ENCODE measurements at regions not wholly inside any gene's neighbourhood (a gene's known extent, or its start where the extent isn't known, plus 50 kb on each side); places are given as distances from the start of the nearest gene placed in this dataset.

DNA sequence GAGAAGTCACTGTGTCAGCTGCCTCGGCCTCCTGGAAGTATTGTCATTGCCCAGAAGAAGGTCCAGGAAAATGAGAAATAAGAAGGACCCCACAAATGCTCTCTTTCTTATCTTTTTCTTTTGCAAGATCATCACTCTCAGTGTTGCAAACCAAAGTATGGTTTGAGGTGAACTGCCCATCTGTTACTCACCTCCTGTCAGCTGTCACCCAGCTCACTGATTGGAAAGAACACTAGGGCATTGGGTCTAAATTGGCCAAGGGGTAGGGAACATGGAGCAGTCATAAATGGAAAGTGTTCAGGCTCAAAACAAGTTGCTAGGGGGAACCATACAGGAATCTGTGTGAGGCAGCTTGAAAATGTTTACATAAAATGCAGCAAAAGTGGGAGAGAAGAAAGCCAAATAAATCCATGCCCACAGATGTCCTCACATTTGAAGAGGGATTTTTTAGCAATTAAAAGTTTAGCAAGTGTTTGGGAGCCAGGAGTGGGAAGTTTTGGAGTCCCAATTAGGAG, 431.2 kb upstream of the THBS1 start:
- DNase-seq (ENCODE audit: low spot score) = no peak

DNA sequence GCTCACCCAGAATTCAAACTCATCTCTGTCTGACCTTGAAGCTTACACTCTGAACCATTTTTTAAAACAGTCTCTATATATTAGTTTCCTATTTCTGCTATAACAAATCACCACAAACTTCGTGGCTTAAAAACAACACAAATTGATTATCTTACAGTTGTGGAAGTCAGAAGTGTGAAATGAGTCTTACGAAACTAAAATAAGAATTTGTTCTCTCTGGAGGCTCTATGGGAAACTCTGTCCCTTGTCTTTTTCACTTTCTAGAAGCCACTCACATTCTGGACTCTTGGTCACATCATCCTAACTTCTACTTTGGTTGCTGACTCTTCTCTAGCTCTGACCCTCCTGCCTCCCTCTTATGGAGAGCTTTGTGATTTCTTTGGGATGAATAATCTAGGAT, 429.3 kb upstream of the THBS1 start:
- DNase-seq (ENCODE audit: low spot score) = no peak

DNA sequence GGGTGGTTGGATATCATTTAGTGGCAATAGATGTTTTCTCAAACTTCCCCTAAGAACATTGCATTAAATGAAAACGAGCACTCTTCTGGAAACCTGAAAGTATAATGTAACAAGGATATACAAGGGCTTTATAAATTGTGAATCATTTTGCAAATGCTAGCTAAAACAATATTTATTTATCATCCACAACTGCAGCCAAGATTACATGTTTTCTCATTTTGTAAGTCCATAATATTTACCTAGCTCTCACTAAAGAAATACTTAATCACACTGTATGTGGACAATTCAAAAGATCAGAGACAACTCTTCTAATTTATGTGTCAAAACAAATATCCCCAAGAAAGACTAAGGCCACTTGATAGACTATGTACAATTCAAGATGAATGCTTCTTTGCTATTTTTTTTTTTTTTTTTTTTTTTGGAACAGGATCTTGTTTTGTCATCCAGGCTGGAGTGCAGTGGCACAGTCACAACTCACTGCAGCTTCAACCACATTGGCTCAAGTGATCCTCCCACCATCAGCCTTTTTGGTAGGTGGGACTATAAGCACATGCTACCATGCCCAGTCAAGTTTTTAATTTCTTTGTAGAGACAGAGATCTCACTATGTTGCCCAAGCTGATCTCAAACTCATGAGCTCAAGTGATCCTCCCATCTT, 427.7 kb upstream of the THBS1 start:
- DNase-seq (ENCODE audit: low spot score) = no peak

DNA sequence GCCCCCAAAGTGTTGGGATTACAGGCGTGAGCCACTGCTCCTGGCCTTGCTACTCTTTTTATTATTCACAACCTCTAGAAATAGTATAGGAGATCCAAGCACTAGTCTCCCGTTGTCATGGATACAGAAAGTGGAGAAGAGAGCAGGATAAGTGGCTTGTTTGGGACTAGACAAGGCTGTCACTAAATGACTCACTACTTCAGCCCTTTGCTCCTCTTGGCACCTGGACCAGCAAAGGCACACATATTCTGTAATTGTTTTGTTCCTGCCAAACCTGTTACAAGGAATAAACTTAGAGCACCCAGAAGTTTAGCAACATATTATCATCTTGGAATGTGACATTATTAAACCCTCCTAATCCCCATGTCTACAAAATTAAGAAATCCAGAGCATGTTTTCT, 427.2 kb upstream of the THBS1 start:
- no peak for DNase-seq (ENCODE audit: low spot score)

DNA sequence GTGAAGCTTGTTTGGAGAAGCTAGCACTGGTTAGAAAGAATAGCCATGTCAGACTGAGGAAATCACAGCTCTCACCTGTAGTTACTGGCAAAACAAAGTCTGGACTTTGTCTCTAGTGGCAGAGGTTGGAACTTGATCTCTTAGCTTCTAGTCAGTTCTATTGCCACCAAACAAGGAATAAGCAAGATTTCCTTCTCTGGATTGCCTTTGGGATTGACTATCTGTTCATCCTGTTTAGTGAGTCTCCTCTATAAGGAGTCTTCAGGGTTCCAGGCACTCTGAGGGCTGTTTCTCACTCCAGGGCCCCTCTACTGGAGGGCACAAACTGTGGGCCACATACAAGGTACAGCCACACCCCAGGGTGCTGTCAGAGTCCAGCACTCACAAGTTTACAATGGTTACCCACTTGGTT, 426.6 kb upstream of the THBS1 start:
- DNase-seq (ENCODE audit: low spot score) = peak; percentile 29

DNA sequence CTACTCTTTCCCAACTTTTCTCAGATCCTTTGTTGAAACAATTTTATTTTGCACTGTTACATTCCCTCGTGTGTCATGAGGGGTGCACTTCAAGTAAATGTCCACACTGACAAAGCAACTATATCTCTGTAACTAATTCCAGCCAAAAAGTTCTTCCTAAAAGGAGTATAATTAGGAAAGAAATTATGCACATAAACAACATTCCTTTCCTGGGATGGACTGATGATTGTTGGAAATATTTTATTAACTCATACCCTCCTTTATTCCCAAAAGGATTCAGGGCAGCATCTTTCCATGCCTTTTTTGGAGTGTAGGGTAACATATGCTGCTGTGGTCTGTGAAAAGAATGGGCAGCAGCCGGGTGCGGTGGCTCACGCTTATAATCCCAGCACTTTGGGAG, 426.1 kb upstream of the THBS1 start:
- DNase-seq (ENCODE audit: low spot score) = no peak

DNA sequence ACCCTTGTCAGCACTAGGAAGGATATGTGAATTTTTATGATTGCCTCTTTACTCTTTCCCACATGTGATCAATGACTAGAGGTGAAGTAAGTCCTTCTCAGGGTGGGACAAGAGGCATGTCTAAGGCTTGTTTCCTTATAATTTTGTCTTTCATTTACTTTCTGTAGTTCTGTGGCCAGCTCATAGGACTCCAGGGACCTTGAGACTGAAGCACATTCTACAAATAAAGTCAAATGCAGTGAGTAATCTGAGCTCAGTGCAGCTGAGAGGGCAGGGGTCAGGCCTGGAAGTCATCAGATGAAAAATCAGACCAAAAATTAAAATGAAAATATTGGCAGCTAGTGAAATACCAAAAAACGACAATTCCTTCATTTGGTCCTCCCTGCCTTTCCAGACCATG, 424.7 kb upstream of the THBS1 start:
- no peak for DNase-seq (ENCODE audit: low spot score)

DNA sequence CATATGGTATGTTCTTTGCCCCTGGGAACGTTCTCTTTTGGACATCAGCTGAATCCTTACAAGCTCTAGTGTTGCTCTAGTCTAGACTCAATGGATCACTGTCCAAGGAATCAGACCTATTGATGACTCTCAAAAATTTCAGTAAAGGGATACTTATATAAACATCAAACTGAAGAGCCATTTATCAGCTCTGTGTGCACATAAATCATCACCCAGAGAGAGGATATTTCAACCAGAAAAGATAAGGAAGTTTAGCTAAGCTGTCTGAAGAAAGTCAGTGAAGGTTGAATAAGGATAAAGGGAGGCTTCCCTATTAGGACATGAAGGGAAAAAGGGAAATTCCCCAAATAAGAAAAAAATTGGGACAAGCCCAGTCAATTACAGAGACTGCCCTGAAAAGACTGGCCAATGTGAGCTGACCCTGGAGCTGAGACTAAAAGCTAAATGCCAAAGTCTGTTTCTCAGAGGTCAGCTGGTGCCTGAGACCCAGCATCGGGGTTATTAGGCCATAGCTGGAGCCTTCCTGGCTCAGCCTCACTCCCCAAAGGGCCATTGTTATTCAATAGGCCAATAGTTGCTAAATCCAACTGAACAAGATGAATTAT, 424.1 kb upstream of the THBS1 start:
- DNase-seq (ENCODE audit: low spot score) = no peak

DNA sequence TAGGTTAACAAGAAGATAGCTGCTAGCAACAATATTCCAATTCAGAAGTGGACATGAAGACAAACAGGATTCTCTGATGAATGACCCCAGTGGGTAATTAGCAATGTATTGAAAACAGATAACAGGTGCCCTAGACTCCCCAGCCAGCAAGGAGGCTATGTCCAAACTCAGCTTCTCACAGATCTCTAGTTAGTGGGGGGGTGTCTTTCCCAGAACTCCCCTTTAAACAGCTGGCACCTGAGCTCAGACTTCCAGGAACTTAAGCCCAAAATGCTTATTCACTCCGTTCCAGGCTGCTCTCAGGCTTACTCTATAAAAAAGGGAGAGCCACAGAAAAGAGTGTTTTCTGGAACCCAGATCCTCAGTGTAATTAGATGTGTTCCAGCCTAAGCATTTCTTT, 423.0 kb upstream of the THBS1 start:
- DNase-seq (ENCODE audit: low spot score) = no peak

DNA sequence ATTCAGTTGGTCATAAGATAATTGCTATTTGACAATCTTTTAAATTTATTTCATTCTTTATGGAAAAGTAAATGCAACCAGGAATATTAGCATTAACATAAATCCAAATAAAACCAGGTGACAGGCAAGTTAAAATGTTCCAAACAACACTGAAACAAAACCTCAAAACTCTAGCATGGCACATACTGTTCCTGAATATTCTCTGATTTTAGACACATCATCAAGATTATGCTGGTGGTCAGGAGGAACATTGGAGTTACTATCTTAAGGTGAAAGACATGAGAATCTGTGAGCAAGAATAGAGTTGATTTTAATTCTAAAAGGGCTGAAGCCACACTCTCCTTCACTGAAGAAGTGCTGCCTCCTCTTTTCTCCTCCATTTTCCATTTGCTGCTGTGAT, 421.0 kb upstream of the THBS1 start:
- DNase-seq (ENCODE audit: low spot score) = no peak

DNA sequence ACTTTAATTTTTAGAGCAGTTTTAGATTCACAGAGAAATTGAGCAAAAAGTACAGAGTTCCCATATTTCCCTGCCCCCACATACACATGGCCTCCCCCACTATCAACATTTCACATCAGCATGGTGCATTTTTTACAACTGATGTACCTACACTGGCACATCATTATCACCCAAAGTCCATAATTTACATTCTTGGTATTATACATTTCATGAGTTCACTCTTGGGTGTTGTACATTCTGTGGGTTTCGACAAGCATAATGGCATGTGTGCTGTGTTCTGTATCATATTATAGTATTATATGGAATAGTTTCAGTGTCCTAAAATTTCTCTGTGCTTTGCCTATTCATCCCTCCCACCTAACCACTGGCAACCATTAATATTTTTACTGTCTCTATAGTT, 419.8 kb upstream of the THBS1 start:
- no peak for DNase-seq (ENCODE audit: low spot score)

DNA sequence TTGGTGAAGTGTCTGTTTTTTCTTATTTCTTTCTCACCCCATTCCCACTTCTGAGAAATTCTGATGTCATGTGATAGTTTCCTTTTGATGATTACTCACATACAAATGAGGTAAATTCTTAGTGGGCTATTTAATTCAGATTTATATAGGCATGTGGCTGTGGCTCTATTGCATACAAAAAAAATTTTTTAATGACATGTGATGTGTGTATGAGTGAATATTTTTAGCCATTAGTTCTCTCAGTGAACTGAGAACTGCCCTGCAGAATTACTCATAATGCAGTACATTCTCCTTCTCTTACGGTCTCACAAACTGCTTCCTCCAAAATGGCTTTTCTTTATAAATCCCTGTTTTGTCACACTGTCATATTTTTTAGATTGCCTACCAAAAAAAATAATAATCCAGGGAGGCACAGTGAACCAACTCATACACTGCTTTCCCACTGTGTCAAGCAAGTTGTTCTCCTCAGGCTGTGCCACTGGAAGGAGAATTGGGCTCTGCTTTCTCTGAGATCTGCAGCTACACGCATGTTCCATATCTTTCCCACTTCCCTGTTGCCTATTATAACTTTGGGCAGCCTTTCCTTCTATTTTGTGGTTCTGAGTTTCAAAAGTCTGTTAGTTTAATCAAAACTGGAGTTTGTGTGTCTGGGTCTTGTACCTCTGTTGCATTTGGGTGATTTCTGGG, 415.7 kb upstream of the THBS1 start:
- DNase-seq (ENCODE audit: low spot score) = no peak

DNA sequence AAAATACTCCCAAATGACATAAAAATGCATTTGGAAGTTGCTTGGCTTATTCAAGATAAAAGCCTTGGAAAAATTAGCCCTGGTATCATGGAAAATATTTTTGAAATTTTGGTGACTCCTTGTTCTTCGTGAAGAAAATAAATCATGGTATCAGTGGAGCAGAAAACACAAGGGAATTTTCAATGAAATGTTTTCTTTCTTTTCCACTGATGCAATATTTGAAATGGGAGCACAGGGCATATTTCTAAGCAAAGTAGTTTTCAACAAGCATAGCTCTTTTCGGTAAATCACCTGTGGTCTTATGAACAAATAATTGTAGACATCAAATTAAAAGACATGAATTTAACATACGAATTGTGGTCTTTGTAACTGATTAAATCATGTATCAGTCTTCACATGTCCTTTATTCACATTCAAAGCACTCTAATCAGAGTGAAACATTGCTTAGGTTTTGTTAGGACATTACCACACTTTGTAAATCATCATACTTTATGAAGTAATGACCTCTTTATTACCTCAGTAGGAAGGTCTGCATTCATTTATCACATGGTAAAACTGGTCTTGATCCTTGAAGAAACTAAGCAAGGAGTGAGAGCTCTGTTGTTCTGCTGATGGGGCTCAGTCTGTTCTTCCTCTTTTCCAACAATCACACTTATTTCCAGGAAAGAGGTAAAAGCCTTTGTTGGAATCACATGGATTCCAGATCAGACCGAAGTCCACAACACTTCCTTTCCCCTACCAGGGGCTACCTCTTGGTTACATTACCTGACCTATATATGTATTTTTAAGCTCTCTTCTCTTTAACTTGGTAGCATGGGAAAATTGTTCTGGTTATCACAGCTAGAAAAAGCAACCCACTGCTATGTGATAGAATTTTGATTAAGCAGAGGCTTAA, 413.5 kb upstream of the THBS1 start:
- no peak for DNase-seq (ENCODE audit: low spot score)

DNA sequence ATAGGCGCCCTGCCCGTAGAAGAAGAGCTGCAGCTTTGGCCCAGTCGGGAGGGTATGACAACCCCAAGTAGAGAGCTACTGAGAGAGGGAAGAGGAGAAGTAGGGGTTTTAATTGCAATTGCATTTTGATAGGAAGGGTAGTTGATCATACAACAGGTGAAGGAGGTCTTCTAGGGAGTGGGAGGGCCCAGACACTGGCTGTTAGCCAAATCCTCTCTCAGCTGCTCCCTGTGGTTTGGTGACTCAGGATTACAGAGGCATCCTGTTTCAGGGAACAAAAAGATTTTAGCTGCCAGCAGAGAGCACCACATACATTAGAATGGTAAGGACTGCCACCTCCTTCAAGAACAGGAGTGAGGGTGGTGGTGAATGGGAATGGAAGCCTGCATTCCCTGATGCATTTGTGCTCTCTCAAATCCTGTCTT, 408.9 kb upstream of the THBS1 start:
- DNase-seq (ENCODE audit: low spot score) = peak; percentile 83

DNA sequence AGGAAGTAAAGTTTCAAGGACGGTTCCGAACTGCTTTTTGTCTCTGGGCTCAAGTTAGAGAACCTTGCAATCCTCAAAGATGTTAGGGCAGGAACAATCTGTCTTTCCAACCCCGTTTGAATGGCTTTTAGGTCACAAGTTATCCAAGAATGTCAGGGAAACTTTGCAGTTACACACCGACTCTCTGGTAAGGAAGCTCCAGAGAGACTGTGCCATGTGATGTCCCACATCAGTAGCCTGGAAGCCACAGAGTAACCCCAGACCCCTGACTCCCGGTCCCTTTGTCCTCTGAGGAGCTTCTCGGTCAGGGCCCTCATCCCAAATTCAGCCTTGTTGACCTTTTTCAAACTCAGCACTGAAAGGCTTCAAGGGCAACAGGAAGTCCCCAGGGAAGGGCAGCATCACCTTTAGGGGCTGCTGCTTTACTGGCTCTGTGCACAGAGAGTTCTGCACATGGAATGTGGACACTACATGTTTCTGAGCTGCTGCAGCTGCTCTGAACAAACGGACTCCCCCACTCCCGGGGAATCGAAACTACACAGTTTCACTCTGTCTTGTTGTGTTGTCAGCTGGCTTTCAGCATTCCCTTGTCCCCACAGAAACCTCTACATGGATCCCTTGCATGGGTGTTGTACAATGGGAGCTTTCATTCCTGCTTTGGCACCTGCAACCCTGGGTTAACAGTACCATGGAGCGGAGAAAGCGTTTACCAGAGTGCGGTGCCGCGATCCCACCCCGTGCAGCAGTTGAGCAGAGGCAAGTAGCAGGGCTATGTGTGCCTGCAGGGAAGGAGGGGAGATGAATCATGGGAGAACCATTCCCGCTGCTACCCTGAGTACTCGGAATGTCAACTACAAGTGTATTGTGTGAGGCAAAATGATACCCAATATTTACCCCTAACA, 408.2 kb upstream of the THBS1 start:
- DNase-seq (ENCODE audit: low spot score) = no peak

DNA sequence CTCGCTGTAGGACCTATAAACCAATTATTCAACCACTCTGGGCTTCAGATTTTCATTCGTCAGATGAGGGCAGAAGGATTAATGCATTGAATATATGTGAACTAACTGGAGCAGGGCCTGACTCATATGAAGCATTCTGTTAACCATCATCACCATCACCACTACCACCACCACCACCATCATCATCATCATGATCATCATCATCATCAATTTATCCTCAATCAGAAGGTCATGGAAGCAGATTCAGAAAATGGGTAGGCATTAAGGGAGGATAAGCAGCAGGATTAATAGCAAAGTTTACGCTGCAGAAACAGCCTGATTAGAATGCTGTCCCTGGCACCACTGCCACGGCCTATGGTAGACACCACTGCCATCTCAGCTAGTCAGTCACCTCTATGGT, 407.5 kb upstream of the THBS1 start:
- DNase-seq (ENCODE audit: low spot score) = no peak

DNA sequence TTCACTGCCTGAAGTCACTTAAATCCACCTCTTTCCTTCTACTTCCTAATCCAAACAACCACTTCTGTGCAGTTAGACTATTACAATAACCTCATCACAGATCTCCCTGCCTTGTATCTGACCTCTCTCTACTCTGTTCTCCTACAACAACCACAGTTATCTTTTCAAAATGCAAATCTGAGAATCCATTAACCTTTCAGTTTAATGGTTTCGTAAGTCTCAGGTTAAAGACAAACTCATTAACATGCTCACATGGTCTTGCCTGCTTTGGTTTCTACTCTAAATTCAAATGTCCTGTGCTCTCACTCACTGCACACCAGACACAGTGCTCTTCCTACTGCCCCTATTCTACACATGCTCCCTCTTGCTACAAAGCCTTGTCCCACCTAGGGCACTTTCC, 406.5 kb upstream of the THBS1 start:
- no peak for DNase-seq (ENCODE audit: low spot score)

DNA sequence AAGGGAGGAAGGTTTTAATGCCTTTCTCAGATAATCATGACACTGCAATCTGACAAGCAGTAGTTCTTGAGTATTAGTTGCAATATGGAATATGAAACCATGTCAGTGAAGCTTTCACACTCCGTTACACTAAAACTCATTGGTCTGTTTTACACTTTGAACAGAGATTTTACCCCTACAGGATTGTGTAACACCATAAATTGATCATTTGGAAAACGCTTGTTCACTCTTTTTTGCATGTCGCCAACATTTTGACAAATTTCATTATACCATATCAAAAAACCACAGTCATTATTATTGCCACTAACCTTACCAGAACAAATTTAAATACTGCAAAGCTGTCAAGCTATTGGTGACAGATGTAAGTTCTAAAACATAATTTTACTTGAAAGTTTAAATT, 404.8 kb upstream of the THBS1 start:
- DNase-seq (ENCODE audit: low spot score) = no peak

DNA sequence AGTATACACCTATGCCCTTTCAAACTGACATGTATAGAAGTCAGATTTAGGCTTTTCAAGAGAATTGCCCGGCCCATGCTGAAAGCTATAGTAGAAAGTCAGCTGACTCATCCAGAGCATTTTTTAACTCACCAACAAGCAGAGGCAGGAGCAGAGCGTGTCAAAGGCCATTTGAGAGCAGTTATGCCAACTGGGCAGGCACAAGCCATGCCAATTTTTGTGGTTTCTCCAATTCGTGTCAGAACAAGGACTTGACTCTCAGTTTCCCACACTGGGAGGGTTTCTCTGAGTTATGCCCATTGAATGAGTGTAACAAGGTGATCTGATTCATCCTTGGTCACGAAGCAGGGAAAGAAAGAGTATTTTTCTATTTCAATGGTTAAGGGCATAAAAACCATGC, 403.3 kb upstream of the THBS1 start:
- no peak for DNase-seq (ENCODE audit: low spot score)

DNA sequence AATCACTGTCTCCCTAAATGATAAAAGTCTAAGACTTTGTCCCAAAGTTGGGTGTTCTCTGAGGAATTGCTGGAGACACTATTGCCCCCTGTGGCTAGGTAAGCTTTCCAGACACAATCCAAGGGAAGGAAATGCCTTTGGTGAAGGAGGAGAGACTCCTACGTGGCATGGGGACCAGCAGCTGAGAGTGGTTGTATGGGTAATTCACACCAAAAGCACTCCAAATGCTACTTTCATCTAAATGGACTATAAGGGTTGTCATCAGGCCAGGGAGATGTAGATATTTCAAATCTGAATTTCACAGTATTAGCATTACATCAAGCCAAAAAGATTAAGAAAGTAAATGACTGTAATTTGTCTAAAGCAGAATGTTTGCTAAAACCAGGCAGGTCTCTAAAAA, 400.8 kb upstream of the THBS1 start:
- no peak for DNase-seq (ENCODE audit: low spot score)

DNA sequence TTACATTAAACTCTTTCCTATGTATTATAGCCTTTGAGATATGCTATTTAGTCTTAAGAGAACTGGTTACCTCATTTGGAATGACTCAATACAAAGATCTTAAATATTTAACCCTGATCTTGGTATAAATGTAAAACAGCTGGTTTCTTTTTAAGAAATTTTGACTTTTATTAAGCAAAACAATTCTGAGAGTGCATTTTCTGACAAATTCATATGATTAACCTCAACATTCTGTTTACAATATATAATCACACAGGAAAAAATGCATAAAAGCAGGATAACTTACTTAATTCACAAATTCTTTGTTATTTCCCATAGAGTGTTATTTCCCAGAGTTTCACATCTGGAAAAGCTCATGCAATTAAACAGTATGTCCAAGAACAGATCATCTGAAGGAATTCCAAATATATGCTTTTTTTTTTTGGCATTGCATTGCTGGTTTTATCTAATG, 400.4 kb upstream of the THBS1 start:
- DNase-seq (ENCODE audit: low spot score) = no peak
